HepG2 (cell line): ENCODE measurements at regions not wholly inside any gene's neighbourhood (a gene's known extent, or its start where the extent isn't known, plus 50 kb on each side); places are given as distances from the start of the nearest gene placed in this dataset.

Source experiments
- ATAC-seq: fragments of 200-7000 bp; cut with Tn5 transposase; 3 replicates; pipeline ENCODE4 v1.9.1; 2020; ENCODE audit warnings: mild to moderate bottlenecking, moderate library complexity
- BruUV-seq: library from RNA; stranded (reverse); fragments of 400-500 nt; replicated peaks from 2 replicates; lab custom pipeline; 2021; lab: Mats Ljungman, UMichigan
- CTCF ChIA-PET: fragments of 300-600 bp; formaldehyde crosslinking; extraction: SDS; loops from one replicate; lab custom pipeline; 2021; ENCODE audit warnings: low total read pairs, inconsistent platforms, low intra/inter-chr PET ratio; lab: Yijun Ruan, JAX
- POLR2A ChIA-PET: fragments of 350-600 bp; sonication (Branson Sonifier 250); formaldehyde crosslinking; loops from one replicate; lab custom pipeline; 2020; ENCODE audit warnings: antibody characterized with exemption, inconsistent platforms; lab: Yijun Ruan, JAX
- DNase-seq: peaks from one replicate; pipeline ENCODE4 v3.0.0-alpha.2; 2015; ENCODE audit warnings: low spot score
- FAIRE-seq: peaks from 3 replicates; lab custom pipeline; 2011; peaks lifted over from hg19 to GRCh38; lab: Jason Lieb, UNC
- H2AFZ ChIP-seq: one replicate; pipeline ENCODE4 v1.6.1; 2011; ENCODE audit warnings: low read length, inconsistent platforms
- H3K27ac ChIP-seq: fragments of 300-600 bp; 3 replicates; pipeline ENCODE4 v1.8.0; 2011; ENCODE audit warnings: mixed run types, mild to moderate bottlenecking, mixed read lengths, low read length, inconsistent platforms; ENCODE audit not compliant: insufficient read depth; ENCODE audit errors: extremely low read length
- H3K27me3 ChIP-seq, 2 experiments: fragments of 200-600 bp in 1 of 2; 2 replicates in 1 of 2; 3 replicates in 1 of 2; pipeline versions ENCODE4 v1.6.0 to v1.8.0; 2011; ENCODE audit warnings: low read length in 2 of 2, mild to moderate bottlenecking in 2 of 2, moderate library complexity in 2 of 2, inconsistent platforms in 1 of 2; ENCODE audit not compliant: insufficient read depth in 2 of 2, control insufficient read depth in 1 of 2
- H3K36me3 ChIP-seq, 2 experiments: fragments of 200-600 bp in 1 of 2; replicated peaks in 1 of 2; 2 replicates in 1 of 2; 3 replicates in 1 of 2; pipeline versions ENCODE4 v1.5.1 to v1.8.0; 2011; ENCODE audit warnings: low read length in 2 of 2, inconsistent platforms in 1 of 2; ENCODE audit not compliant: insufficient read depth in 2 of 2, control insufficient read depth in 1 of 2
- H3K4me1 ChIP-seq: 2 replicates; pipeline ENCODE4 v1.5.1; 2012; ENCODE audit warnings: low read length, inconsistent platforms; ENCODE audit not compliant: insufficient read depth
- H3K4me2 ChIP-seq: 2 replicates; pipeline ENCODE4 v1.6.0; 2011; ENCODE audit warnings: low read depth, low read length, inconsistent platforms
- H3K4me3 ChIP-seq, 3 experiments: fragments of 200-600 bp in 1 of 3; sonication (generic), shearing (Covaris generic) in 1 of 3; replicated peaks in 1 of 3; 2 replicates each; pipeline ENCODE4 v1.5.1; 2011 to 2016; ENCODE audit warnings: low read length in 3 of 3, inconsistent platforms in 2 of 3, low read depth in 2 of 3, mild to moderate bottlenecking in 2 of 3, control low read depth in 1 of 3, mixed read lengths in 1 of 3; ENCODE audit not compliant: insufficient read depth in 1 of 3
- H3K79me2 ChIP-seq: one replicate; pipeline ENCODE4 v1.6.1; 2011; ENCODE audit warnings: low read length, inconsistent platforms; ENCODE audit not compliant: insufficient read depth
- H3K9ac ChIP-seq: 2 replicates; pipeline ENCODE4 v1.6.0; 2011; ENCODE audit warnings: mild to moderate bottlenecking, low read depth, low read length, inconsistent platforms; ENCODE audit not compliant: insufficient read depth
- H3K9me3 ChIP-seq: 2 replicates; pipeline ENCODE4 v1.5.1; 2012; ENCODE audit warnings: mild to moderate bottlenecking, low read length
- H4K20me1 ChIP-seq: 2 replicates; pipeline ENCODE4 v1.6.0; 2011; ENCODE audit warnings: inconsistent platforms, mild to moderate bottlenecking, low read length, moderate library complexity; ENCODE audit not compliant: insufficient read depth
- AHR ChIP-seq: IDR thresholded peaks from 2 replicates; pipeline ENCODE4 v1.6.1; 2018; ENCODE audit warnings: missing genetic modification reagents, missing compliant biosample characterization
- BHLHE40 ChIP-seq: IDR thresholded peaks from 2 replicates; pipeline ENCODE4 v1.6.1; 2011; ENCODE audit warnings: low read length, improper control_type of control experiment
- EZH2 ChIP-seq: conservative IDR thresholded peaks from 2 replicates; pipeline ENCODE4 v1.6.1; 2012; ENCODE audit warnings: mild to moderate bottlenecking, low read depth, low read length, moderate library complexity
- JARID2 ChIP-seq: sonication (generic); formaldehyde crosslinking; IDR thresholded peaks from 2 replicates; pipeline ENCODE4 v1.8.1; 2023; ENCODE audit warnings: missing genetic modification reagents, inconsistent platforms; ENCODE audit not compliant: insufficient replicate concordance
- JUN ChIP-seq: sonication (generic); formaldehyde crosslinking; IDR thresholded peaks from 2 replicates; pipeline ENCODE4 v1.4.0; 2020; ENCODE audit warnings: mild to moderate bottlenecking, missing genetic modification reagents
- MTA3 ChIP-seq: sonication (generic); formaldehyde crosslinking; IDR thresholded peaks from 2 replicates; pipeline ENCODE4 v1.4.0; 2020; ENCODE audit warnings: missing genetic modification reagents
- TEAD3 ChIP-seq: optimal IDR thresholded peaks from 2 replicates; pipeline ENCODE3; 2016; ENCODE audit warnings: borderline replicate concordance
- ZNF441 ChIP-seq: sonication (generic); formaldehyde crosslinking; IDR thresholded peaks from 2 replicates; pipeline ENCODE4 v1.7.0; 2021; ENCODE audit warnings: missing genetic modification reagents, borderline replicate concordance
- ZNF772 ChIP-seq: sonication (generic); formaldehyde crosslinking; IDR thresholded peaks from 2 replicates; pipeline ENCODE4 v1.5.0; 2020; ENCODE audit warnings: mild to moderate bottlenecking, missing genetic modification reagents
- ZSCAN31 ChIP-seq: sonication (generic); formaldehyde crosslinking; IDR thresholded peaks from 2 replicates; pipeline ENCODE4 v1.5.0; 2020; ENCODE audit warnings: low read depth, mild to moderate bottlenecking, missing genetic modification reagents
- WGBS: methylation state at CpG from one replicate; pipeline ENCODE4 v1.1.6; 2017; ENCODE audit warnings: low lambda C conversion rate; 5-methylcytosine and 5-hydroxymethylcytosine counted together
- in situ Hi-C: cut with HindIII; loops from 2 replicates; pipeline ENCODE4 v1.10.0; 2017; ENCODE audit warnings: low pct_unique_long_range_greater_than_20kb; ENCODE audit not compliant: extremely low pct_ligation_motif_present
- intact Hi-C: fragments of 100-400 bp; cut with micrococcal nuclease; formaldehyde crosslinking; loops from one replicate; pipeline ENCODE4 v1.10.0; 2022; ENCODE audit not compliant: unreplicated experiment
- TF ChIP-seq, protein P1 (sequence below): sonication (generic); formaldehyde crosslinking; IDR thresholded peaks from 2 replicates; pipeline ENCODE4 v1.5.0; 2020; ENCODE audit warnings: mild to moderate bottlenecking, missing genetic modification reagents, moderate library complexity
- TF ChIP-seq, protein P2 (sequence below): sonication (generic); formaldehyde crosslinking; IDR thresholded peaks from 2 replicates; pipeline ENCODE4 v1.4.0; 2020; ENCODE audit warnings: mild to moderate bottlenecking, missing genetic modification reagents
- TF ChIP-seq, protein P3 (sequence below): sonication (generic); formaldehyde crosslinking; IDR thresholded peaks from 2 replicates; pipeline ENCODE4 v1.5.1; 2020; ENCODE audit warnings: mild to moderate bottlenecking, missing genetic modification reagents, borderline replicate concordance

DNA sequence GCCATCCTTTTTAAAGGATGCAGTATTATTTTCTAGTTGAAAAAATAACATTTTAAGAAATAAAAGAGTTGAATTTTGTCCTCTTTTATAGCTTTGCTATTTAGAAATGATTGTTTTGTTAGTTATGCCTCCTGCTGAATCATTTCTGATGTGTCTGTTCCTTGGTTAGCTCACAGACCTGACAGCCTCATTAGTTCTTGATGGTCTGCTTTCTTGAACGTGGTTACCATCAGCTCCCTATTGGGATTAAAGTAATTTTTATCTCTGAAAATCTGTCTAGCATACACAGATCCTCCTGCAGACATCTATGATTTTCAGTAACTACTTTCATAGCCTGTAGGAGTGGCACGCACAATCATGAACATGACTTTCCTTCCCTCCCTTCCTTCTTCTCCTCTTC is 447.6 kb upstream of the B3GALT2 start (continued):
- TF ChIP-seq, protein P1, sequence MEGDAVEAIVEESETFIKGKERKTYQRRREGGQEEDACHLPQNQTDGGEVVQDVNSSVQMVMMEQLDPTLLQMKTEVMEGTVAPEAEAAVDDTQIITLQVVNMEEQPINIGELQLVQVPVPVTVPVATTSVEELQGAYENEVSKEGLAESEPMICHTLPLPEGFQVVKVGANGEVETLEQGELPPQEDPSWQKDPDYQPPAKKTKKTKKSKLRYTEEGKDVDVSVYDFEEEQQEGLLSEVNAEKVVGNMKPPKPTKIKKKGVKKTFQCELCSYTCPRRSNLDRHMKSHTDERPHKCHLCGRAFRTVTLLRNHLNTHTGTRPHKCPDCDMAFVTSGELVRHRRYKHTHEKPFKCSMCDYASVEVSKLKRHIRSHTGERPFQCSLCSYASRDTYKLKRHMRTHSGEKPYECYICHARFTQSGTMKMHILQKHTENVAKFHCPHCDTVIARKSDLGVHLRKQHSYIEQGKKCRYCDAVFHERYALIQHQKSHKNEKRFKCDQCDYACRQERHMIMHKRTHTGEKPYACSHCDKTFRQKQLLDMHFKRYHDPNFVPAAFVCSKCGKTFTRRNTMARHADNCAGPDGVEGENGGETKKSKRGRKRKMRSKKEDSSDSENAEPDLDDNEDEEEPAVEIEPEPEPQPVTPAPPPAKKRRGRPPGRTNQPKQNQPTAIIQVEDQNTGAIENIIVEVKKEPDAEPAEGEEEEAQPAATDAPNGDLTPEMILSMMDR (CRISPR knock-in tag): no peak
- TF ChIP-seq, protein P2, sequence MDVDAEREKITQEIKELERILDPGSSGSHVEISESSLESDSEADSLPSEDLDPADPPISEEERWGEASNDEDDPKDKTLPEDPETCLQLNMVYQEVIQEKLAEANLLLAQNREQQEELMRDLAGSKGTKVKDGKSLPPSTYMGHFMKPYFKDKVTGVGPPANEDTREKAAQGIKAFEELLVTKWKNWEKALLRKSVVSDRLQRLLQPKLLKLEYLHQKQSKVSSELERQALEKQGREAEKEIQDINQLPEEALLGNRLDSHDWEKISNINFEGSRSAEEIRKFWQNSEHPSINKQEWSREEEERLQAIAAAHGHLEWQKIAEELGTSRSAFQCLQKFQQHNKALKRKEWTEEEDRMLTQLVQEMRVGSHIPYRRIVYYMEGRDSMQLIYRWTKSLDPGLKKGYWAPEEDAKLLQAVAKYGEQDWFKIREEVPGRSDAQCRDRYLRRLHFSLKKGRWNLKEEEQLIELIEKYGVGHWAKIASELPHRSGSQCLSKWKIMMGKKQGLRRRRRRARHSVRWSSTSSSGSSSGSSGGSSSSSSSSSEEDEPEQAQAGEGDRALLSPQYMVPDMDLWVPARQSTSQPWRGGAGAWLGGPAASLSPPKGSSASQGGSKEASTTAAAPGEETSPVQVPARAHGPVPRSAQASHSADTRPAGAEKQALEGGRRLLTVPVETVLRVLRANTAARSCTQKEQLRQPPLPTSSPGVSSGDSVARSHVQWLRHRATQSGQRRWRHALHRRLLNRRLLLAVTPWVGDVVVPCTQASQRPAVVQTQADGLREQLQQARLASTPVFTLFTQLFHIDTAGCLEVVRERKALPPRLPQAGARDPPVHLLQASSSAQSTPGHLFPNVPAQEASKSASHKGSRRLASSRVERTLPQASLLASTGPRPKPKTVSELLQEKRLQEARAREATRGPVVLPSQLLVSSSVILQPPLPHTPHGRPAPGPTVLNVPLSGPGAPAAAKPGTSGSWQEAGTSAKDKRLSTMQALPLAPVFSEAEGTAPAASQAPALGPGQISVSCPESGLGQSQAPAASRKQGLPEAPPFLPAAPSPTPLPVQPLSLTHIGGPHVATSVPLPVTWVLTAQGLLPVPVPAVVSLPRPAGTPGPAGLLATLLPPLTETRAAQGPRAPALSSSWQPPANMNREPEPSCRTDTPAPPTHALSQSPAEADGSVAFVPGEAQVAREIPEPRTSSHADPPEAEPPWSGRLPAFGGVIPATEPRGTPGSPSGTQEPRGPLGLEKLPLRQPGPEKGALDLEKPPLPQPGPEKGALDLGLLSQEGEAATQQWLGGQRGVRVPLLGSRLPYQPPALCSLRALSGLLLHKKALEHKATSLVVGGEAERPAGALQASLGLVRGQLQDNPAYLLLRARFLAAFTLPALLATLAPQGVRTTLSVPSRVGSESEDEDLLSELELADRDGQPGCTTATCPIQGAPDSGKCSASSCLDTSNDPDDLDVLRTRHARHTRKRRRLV: no peak
- TF ChIP-seq ZNF772: no peak
- no peak for TF ChIP-seq JARID2 (CRISPR knock-in tag)
- TF ChIP-seq AHR (CRISPR knock-in tag): no peak
- no peak for TF ChIP-seq BHLHE40
- TF ChIP-seq, all 625 proteins: peak for 0

DNA sequence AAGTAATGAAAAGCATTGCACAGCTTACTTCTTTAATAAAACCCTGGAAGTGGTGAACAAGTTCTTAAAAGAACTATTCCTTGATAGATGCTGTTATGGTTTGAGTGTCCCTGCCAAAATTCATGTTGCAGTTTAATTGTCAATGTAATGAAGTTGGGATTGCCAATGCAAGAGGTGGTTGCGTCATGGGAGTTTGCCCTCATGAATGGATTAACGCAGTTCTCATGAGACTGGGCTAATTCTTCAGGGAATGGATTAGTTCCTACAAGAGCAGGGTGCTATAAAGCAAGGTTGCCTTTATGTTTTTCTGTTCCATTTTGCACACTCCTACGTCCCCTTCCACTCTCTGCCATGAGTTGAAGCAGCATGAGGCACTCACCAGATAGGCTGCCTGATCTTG is 446.7 kb upstream of the B3GALT2 start:
- 8% methylated on average over 3 of the region's 3 CpGs for WGBS
- Histone ChIP-seq H2AFZ (no peak overlapping the region), H3K4me3 (no peak overlapping the region), H3K9ac (no peak overlapping the region), H3K4me1 (no peaks in the 10 kb centered on the region), H3K27ac (no peak overlapping the region), H3K36me3 (no peaks in the 10 kb centered on the region), H3K27me3 (no peaks in the 10 kb centered on the region), H3K79me2 (no peaks in the 10 kb centered on the region), H3K4me2 (no peak overlapping the region), H3K9me3 (no peaks in the 10 kb centered on the region), H4K20me1 (no peaks in the 10 kb centered on the region)
- ChIA-PET CTCF (no interaction called here), POLR2A (no interaction called here)
- no peak for FAIRE-seq
- in situ Hi-C loops: no loop called here
- no TSS peak for BruUV-seq
- intact Hi-C loops: no loop called here
- no peak for DNase-seq
- ATAC-seq: no peak
- TF ChIP-seq ZSCAN31: no peak
- TF ChIP-seq ZNF441: no peak
- TF ChIP-seq JUN: no peak
- no peak for TF ChIP-seq TEAD3
- TF ChIP-seq EZH2: no peak
- TF ChIP-seq, protein P3, sequence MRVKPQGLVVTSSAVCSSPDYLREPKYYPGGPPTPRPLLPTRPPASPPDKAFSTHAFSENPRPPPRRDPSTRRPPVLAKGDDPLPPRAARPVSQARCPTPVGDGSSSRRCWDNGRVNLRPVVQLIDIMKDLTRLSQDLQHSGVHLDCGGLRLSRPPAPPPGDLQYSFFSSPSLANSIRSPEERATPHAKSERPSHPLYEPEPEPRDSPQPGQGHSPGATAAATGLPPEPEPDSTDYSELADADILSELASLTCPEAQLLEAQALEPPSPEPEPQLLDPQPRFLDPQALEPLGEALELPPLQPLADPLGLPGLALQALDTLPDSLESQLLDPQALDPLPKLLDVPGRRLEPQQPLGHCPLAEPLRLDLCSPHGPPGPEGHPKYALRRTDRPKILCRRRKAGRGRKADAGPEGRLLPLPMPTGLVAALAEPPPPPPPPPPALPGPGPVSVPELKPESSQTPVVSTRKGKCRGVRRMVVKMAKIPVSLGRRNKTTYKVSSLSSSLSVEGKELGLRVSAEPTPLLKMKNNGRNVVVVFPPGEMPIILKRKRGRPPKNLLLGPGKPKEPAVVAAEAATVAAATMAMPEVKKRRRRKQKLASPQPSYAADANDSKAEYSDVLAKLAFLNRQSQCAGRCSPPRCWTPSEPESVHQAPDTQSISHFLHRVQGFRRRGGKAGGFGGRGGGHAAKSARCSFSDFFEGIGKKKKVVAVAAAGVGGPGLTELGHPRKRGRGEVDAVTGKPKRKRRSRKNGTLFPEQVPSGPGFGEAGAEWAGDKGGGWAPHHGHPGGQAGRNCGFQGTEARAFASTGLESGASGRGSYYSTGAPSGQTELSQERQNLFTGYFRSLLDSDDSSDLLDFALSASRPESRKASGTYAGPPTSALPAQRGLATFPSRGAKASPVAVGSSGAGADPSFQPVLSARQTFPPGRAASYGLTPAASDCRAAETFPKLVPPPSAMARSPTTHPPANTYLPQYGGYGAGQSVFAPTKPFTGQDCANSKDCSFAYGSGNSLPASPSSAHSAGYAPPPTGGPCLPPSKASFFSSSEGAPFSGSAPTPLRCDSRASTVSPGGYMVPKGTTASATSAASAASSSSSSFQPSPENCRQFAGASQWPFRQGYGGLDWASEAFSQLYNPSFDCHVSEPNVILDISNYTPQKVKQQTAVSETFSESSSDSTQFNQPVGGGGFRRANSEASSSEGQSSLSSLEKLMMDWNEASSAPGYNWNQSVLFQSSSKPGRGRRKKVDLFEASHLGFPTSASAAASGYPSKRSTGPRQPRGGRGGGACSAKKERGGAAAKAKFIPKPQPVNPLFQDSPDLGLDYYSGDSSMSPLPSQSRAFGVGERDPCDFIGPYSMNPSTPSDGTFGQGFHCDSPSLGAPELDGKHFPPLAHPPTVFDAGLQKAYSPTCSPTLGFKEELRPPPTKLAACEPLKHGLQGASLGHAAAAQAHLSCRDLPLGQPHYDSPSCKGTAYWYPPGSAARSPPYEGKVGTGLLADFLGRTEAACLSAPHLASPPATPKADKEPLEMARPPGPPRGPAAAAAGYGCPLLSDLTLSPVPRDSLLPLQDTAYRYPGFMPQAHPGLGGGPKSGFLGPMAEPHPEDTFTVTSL (CRISPR knock-in tag): no peak
- TF ChIP-seq MTA3 (CRISPR knock-in tag): no peak
